A673 (cell line): ENCODE measurements at regions not wholly inside any gene's neighbourhood (a gene's known extent, or its start where the extent isn't known, plus 50 kb on each side); places are given as distances from the start of the nearest gene placed in this dataset.

ENCODE experiments used
- BruUV-seq: library from RNA; stranded (reverse); fragments of 400-500 nt; replicated peaks from 2 replicates; lab custom pipeline; 2021; lab: Mats Ljungman, UMichigan
- CTCF ChIA-PET: fragments of 300-600 bp; sonication (Branson Sonifier 250); formaldehyde crosslinking; loops from one replicate; lab custom pipeline; 2022; ENCODE audit warnings: antibody characterized with exemption; lab: Charles Lee
- POLR2A ChIA-PET: fragments of 300-600 bp; sonication (Branson Sonifier 250); formaldehyde crosslinking; loops from one replicate; lab custom pipeline; 2022; ENCODE audit warnings: antibody characterized with exemption; ENCODE audit not compliant: low non-redundant PET; lab: Charles Lee
- DNase-seq: peaks from one replicate; pipeline ENCODE4 v3.0.0-alpha.2; 2015; ENCODE audit warnings: low spot score
- H3K27ac ChIP-seq: fragments of 200-600 bp; sonication (generic); 2 replicates; pipeline ENCODE4 v1.5.1; 2016; ENCODE audit warnings: mixed run types, low read depth, mild to moderate bottlenecking, mixed read lengths, antibody characterized with exemption, low read length; ENCODE audit not compliant: poor library complexity, severe bottlenecking
- H3K27me3 ChIP-seq: fragments of 200-600 bp; sonication (generic); replicated peaks from 2 replicates; pipeline ENCODE4 v1.6.1; 2017; ENCODE audit warnings: mixed run types, low read depth, mild to moderate bottlenecking, mixed read lengths, antibody characterized with exemption, low read length; ENCODE audit not compliant: insufficient read depth, poor library complexity
- H3K36me3 ChIP-seq: fragments of 200-600 bp; sonication (generic); 2 replicates; pipeline ENCODE4 v1.6.1; 2016; ENCODE audit warnings: mixed run types, mild to moderate bottlenecking, mixed read lengths, antibody characterized with exemption, low read length; ENCODE audit not compliant: insufficient read depth, poor library complexity, severe bottlenecking
- H3K4me1 ChIP-seq: fragments of 200-600 bp; sonication (generic); 2 replicates; pipeline ENCODE4 v1.6.1; 2017; ENCODE audit warnings: mixed run types, mild to moderate bottlenecking, mixed read lengths, antibody characterized with exemption, low read length; ENCODE audit not compliant: insufficient read depth, poor library complexity, severe bottlenecking
- H3K4me3 ChIP-seq: fragments of 200-600 bp; sonication (generic); 2 replicates; pipeline ENCODE4 v1.5.1; 2016; ENCODE audit warnings: low read depth, mixed run types, mild to moderate bottlenecking, mixed read lengths, low read length; ENCODE audit not compliant: poor library complexity, severe bottlenecking
- H3K9me3 ChIP-seq: fragments of 200-600 bp; sonication (generic); 2 replicates; pipeline ENCODE4 v1.6.1; 2016; ENCODE audit warnings: mixed run types, low read depth, mild to moderate bottlenecking, mixed read lengths, antibody characterized with exemption, low read length; ENCODE audit not compliant: poor library complexity, severe bottlenecking
- EZH2 ChIP-seq: fragments of 200-600 bp; sonication (generic); IDR thresholded peaks from 2 replicates; pipeline ENCODE4 v1.6.1; 2017; ENCODE audit warnings: borderline replicate concordance, low read depth, mild to moderate bottlenecking, mixed read lengths, antibody characterized with exemption, low read length; ENCODE audit not compliant: poor library complexity, severe bottlenecking
- intact Hi-C: fragments of 100-400 bp; cut with micrococcal nuclease; formaldehyde crosslinking; loops from one replicate; pipeline ENCODE4 v1.10.0; 2022; ENCODE audit not compliant: unreplicated experiment
- TF ChIP-seq, protein P1 (sequence below): fragments of 300-800, 200-600 bp; sonication (generic); conservative IDR thresholded peaks from 2 replicates; pipeline ENCODE4 v1.5.1; 2017; ENCODE audit warnings: low read depth, mild to moderate bottlenecking, antibody characterized with exemption, low read length, moderate library complexity, mixed read lengths

GRCh38 chr2:163046615-163047014, 208.0 kb upstream of the KCNH7 start:
- H3K36me3 ChIP-seq, result no peaks in the 10 kb centered on the region

GRCh38 chr2:163045830-163046229, 207.3 kb upstream of the KCNH7 start:
- BruUV-seq, result no TSS peak
- TF ChIP-seq EZH2, result no peak
- TF ChIP-seq, protein P1, sequence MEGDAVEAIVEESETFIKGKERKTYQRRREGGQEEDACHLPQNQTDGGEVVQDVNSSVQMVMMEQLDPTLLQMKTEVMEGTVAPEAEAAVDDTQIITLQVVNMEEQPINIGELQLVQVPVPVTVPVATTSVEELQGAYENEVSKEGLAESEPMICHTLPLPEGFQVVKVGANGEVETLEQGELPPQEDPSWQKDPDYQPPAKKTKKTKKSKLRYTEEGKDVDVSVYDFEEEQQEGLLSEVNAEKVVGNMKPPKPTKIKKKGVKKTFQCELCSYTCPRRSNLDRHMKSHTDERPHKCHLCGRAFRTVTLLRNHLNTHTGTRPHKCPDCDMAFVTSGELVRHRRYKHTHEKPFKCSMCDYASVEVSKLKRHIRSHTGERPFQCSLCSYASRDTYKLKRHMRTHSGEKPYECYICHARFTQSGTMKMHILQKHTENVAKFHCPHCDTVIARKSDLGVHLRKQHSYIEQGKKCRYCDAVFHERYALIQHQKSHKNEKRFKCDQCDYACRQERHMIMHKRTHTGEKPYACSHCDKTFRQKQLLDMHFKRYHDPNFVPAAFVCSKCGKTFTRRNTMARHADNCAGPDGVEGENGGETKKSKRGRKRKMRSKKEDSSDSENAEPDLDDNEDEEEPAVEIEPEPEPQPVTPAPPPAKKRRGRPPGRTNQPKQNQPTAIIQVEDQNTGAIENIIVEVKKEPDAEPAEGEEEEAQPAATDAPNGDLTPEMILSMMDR, result no peak
- DNase-seq, result no peak
- POLR2A ChIA-PET, result no interaction called here
- Histone ChIP-seq H3K4me3 (no peak overlapping the region), H3K36me3 (no peaks in the 10 kb centered on the region), H3K27me3 (no peaks in the 10 kb centered on the region), H3K4me1 (no peaks in the 10 kb centered on the region), H3K9me3 (no peaks in the 10 kb centered on the region), H3K27ac (no peak overlapping the region)
- intact Hi-C loops, result no loop called here
- CTCF ChIA-PET, result no interaction called here

More at GRCh38 chr2:163046615-163047014, 208.0 kb upstream of the KCNH7 start:
- ChIA-PET CTCF (no interaction called here), POLR2A (no interaction called here)
- Histone ChIP-seq H3K9me3 (no peaks in the 10 kb centered on the region), H3K27me3 (peaks cover 3% of the 10 kb centered on the region), H3K27ac (no peak overlapping the region), H3K4me1 (no peaks in the 10 kb centered on the region), H3K4me3 (no peak overlapping the region)
- TF ChIP-seq EZH2, result no peak
- TF ChIP-seq, protein P1, result no peak
- BruUV-seq, result no TSS peak
- DNase-seq, result no peak
- intact Hi-C loops, result no loop called here

GRCh38 chr2:163044114-163044513, 205.5 kb upstream of the KCNH7 start:
- TF ChIP-seq, protein P1, result no peak
- TF ChIP-seq EZH2, result no peak
- ChIA-PET POLR2A (no interaction called here), CTCF (no interaction called here)
- Histone ChIP-seq H3K36me3 (no peaks in the 10 kb centered on the region), H3K9me3 (no peaks in the 10 kb centered on the region), H3K4me3 (no peak overlapping the region), H3K4me1 (no peaks in the 10 kb centered on the region), H3K27me3 (no peaks in the 10 kb centered on the region), H3K27ac (no peak overlapping the region)
- BruUV-seq, result no TSS peak
- no peak for DNase-seq
- intact Hi-C loops, result no loop called here
